ENCODE measurements at regions not wholly inside any gene's neighbourhood (a gene's known extent, or its start where the extent isn't known, plus 50 kb on each side); places are given as distances from the start of the nearest gene placed in this dataset.

- Histone ChIP-seq H3K4me1 (no peaks in the 10 kb centered on the region), H3K36me3 (no peaks in the 10 kb centered on the region), H3K9me3 (no peaks in the 10 kb centered on the region), H3K27ac (no peak overlapping the region), H3K4me3 (no peak overlapping the region), H3K27me3 (no peaks in the 10 kb centered on the region)
- intact Hi-C loops (cut with DNase I; ENCODE audit: low total_unique reads) = no loop called here
- TF ChIP-seq CTCF (IDR thresholded peaks at IDR 0.05) (no peak), POLR2A (IDR thresholded peaks at IDR 0.05) (no peak)
- no peak for DNase-seq
These were observed 79.8 kb upstream of the MGMT start for GRCh38 chr10:129387258-129387525.

- Histone ChIP-seq H3K27ac (no peak overlapping the region), H3K27me3 (no peaks in the 10 kb centered on the region), H3K4me1 (no peaks in the 10 kb centered on the region), H3K9me3 (no peaks in the 10 kb centered on the region), H3K4me3 (no peak overlapping the region), H3K36me3 (no peaks in the 10 kb centered on the region)
- no peak for DNase-seq
- intact Hi-C loops (cut with DNase I; ENCODE audit: low total_unique reads) = no loop called here
- TF ChIP-seq CTCF (IDR thresholded peaks at IDR 0.05) (no peak), POLR2A (IDR thresholded peaks at IDR 0.05) (no peak)
These were observed 78.6 kb upstream of the MGMT start for GRCh38 chr10:129388435-129388834.

- Histone ChIP-seq H3K27me3 (no peaks in the 10 kb centered on the region), H3K4me1 (no peaks in the 10 kb centered on the region), H3K4me3 (no peak overlapping the region), H3K9me3 (no peaks in the 10 kb centered on the region), H3K27ac (no peak overlapping the region), H3K36me3 (no peaks in the 10 kb centered on the region)
- no peak for DNase-seq
- intact Hi-C loops (cut with DNase I; ENCODE audit: low total_unique reads) = no loop called here
- TF ChIP-seq POLR2A (IDR thresholded peaks at IDR 0.05) (no peak), CTCF (IDR thresholded peaks at IDR 0.05) (no peak)
These were observed 77.8 kb upstream of the MGMT start for GRCh38 chr10:129389194-129389593.

GRCh38 chr10:129390147-129390546 is 76.9 kb upstream of the MGMT start:
- intact Hi-C loops (cut with DNase I; ENCODE audit: low total_unique reads) = no loop called here
- TF ChIP-seq POLR2A (IDR thresholded peaks at IDR 0.05) (no peak), CTCF (IDR thresholded peaks at IDR 0.05) (no peak)

GRCh38 chr10:129390726-129391125 is 76.3 kb upstream of the MGMT start:
- H3K36me3 ChIP-seq = no peaks in the 10 kb centered on the region
- H3K27ac ChIP-seq = no peak overlapping the region
- no peaks in the 10 kb centered on the region for H3K9me3 ChIP-seq
- intact Hi-C loops (cut with DNase I; ENCODE audit: low total_unique reads) = no loop called here
- H3K4me1 ChIP-seq = no peaks in the 10 kb centered on the region
- H3K4me3 ChIP-seq = no peak overlapping the region
- DNase-seq = no peak
- TF ChIP-seq POLR2A (IDR thresholded peaks at IDR 0.05) = no peak
- TF ChIP-seq CTCF (IDR thresholded peaks at IDR 0.05) = no peak
- H3K27me3 ChIP-seq = no peaks in the 10 kb centered on the region

More at GRCh38 chr10:129390147-129390546, 76.9 kb upstream of the MGMT start:
- H3K4me1 ChIP-seq = no peaks in the 10 kb centered on the region
- no peaks in the 10 kb centered on the region for H3K9me3 ChIP-seq
- H3K4me3 ChIP-seq = no peak overlapping the region
- no peaks in the 10 kb centered on the region for H3K36me3 ChIP-seq
- DNase-seq = no peak
- no peaks in the 10 kb centered on the region for H3K27me3 ChIP-seq
- H3K27ac ChIP-seq = no peak overlapping the region

Data from uterus (tissue), 3 donors.